ENCODE measurements at regions not wholly inside any gene's neighbourhood (a gene's known extent, or its start where the extent isn't known, plus 50 kb on each side); places are given as distances from the start of the nearest gene placed in this dataset.
"Not testable (repeated sequence)": the region's sequence is repeated elsewhere in the genome, so short reads cannot be mapped to it uniquely, and the experiment has no call there.

- ATAC-seq: not testable (repeated sequence)
These were observed 87.3 kb upstream of the DAPK1 start for GRCh38 chr9:87410047-87411005.

GRCh38 chr9:87420884-87421283 lies 76.8 kb upstream of the DAPK1 start:
- no peak for ATAC-seq
- no peak for DNase-seq

More at GRCh38 chr9:87410047-87411005, 87.3 kb upstream of the DAPK1 start:
- not testable (repeated sequence) for DNase-seq

DNA sequence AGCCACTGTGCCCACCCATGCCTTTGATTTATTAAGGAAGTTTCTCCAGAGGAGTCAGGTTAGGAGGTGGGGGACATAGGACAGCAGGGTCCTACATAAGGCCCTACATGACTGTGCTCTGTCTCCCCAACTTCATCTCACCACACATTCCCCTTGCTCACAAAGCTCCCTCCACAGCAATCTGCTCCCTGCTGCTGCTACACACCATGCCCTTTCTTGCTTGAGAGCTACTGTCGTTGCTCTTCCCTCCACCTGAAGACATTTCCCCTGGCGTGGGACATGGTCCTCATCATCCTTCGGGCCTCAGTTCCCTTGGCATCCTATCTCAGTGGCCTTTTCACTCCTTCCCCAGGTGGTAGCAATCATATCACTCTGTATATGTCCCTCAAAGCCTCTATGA lies 75.9 kb upstream of the DAPK1 start:
- DNase-seq (no peak), ATAC-seq (no peak)

GRCh38 chr9:87422999-87423398 lies 74.7 kb upstream of the DAPK1 start:
- ATAC-seq (no peak), DNase-seq (no peak)

DNA sequence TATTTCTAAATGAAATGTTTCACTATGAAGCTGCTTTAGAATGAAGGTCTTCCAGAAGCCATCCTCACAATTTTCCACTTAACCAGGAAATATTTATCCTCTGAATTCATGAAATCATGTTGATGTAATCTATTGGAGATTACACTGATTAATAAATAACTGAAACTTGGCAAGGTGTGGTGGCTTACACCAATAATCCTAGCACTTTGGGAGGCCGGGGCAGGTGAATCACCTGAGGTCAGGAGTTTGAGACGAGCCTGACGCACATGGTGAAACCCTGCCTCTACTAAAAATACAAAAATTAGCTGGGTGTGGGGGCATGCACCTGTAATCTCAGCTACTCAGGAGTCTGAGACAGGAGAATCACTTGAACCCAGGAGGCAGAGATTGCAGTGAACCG lies 73.8 kb upstream of the DAPK1 start:
- DNase-seq, ATAC-seq: not testable (repeated sequence)

GRCh38 chr9:87425202-87425601 lies 72.5 kb upstream of the DAPK1 start:
- DNase-seq (no peak), ATAC-seq (no peak)

- ATAC-seq (no peak), DNase-seq (no peak)
These were observed 69.7 kb upstream of the DAPK1 start for GRCh38 chr9:87427851-87428506.

DNA sequence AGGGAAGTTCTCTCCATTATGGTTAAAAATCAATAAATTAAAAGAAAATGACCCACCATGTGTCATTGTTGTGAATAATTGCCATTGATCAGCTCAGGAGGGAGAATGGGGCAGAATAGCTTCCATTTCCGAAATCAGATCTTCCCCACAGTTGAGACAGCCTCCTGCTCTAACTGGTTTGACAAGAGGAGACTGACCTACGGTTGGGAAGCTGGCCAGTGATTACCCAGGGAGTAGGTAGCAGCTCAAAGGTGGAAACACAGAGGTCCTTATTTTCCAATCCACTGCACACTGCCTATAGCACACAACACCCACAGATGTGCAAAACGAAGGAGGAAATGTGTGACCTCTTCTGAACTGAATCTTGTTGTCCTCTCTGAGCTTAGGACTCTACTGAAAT lies 69.0 kb upstream of the DAPK1 start:
- no peak for DNase-seq
- ATAC-seq: no peak

- DNase-seq: no peak
These were observed 65.8 kb upstream of the DAPK1 start for GRCh38 chr9:87431837-87432236.

DNA sequence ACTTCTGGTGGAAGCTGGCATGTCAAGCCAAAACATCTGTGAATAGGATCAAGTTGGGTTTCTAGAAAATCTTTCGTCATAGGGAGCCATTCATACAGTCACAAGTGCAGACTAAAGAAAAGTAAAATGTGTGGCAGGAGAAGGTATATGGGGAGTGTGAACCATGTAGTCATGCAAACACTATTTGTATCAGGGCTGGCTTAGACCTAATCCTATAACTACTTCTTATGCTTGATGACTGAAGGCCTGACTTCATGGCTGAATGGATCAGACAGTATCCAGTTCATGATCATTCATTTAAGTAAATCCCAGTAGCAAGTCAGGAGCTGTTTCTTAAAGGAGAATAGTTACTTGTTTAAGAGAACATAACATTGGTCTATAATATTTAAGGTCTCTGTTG lies 63.8 kb upstream of the DAPK1 start:
- DNase-seq (no peak), ATAC-seq (no peak)

More at GRCh38 chr9:87431837-87432236, 65.8 kb upstream of the DAPK1 start:
- ATAC-seq: no peak

DNA sequence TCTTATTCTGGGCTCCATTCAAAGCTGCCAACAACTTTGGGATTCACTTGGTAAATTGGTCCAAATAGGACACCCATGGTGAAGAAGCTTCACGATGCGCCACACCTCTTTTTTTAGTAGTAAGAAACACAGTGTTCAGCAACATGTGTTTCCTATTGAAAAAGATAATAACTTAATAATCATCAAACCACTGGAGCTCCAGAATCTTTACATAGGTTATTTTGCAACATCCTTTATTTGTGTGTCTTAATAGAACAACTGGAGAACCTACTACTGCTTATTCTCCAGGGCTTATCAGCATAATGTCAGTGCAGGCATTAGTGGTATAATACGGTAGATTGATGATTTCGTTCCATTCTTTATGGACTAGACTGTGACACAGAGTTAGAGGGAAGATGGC lies 63.3 kb upstream of the DAPK1 start:
- no peak for DNase-seq
- no peak for ATAC-seq

- no peak for ATAC-seq
- DNase-seq: no peak
These were observed 62.3 kb upstream of the DAPK1 start for GRCh38 chr9:87435189-87435880.

DNA sequence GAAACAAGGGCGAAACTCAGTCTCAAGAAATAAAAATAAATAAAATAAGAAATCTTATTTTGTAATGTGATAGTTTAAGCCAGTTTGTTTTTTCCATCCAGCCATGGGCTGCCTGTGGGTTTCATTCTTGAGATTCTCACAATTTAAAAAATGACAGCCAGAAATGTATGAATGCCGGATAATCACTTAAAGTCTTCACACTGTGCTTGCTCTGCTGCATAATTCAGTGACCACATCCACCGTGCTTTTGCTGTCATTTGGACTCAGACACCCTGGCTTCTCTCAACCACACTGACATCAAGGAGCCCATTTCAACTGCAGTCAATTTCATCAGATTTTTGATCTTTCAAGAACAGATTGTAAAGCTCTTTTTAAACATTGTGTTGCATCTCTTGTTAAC lies 61.0 kb upstream of the DAPK1 start:
- DNase-seq: no peak
- no peak for ATAC-seq

DNA sequence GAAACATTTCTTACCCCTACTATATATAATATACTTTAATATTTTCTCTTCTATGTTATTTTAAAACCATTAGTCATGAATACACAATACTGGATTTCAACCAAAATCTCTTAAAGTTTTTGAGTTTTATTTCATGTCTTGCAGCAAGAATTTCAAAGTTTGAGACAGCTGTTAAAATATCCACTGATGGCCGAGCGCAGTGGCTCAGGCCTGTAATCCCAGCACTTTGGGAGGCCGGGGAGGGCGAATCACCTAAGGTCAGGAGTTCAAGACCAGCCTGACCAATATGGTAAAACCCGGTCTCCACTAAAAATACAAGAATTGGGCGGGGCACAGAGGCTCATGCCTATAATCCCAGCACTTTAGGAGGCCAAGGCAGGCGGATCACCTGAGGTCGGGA lies 59.7 kb upstream of the DAPK1 start:
- ATAC-seq (no peak), DNase-seq (no peak)

DNA sequence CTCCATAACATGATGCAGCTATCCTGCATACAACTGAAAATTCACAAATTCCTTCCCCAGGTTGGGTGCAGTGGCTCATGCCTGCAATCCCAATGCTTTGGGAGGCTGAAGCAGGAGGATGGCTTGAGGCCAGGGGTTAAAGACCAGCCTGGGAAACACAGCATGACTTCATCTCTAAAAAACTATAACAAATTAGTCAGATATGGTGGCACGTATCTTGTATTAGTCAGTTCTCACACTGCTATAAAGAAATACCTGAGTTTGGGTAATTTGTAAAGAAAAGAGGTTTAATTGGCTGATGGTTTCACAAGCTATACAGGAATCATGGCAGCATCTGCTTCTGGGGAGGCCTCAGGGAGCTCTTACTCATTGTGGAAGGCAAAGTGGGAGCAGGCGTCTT lies 56.4 kb upstream of the DAPK1 start:
- no peak for DNase-seq
- no peak for ATAC-seq

DNA sequence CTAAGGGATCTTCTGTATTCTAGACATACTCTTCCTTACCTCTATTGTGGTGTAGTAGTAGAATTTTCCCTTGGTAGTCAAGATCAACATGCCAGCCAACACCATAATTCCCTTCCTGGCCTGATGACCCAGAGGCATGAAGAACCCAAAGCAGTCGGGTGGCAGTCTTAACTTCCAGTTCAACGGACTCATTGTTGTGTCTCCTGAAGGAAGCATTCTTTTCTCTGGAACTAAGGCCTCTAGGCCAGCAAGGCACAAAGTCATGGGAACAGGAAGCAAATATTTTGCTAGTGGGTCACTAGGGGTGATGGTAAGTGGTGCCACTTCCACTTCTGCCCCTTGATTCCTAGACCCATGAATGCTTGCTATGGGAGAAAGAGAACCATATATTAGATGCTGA lies 55.2 kb upstream of the DAPK1 start:
- ATAC-seq (no peak), DNase-seq (no peak)

DNA sequence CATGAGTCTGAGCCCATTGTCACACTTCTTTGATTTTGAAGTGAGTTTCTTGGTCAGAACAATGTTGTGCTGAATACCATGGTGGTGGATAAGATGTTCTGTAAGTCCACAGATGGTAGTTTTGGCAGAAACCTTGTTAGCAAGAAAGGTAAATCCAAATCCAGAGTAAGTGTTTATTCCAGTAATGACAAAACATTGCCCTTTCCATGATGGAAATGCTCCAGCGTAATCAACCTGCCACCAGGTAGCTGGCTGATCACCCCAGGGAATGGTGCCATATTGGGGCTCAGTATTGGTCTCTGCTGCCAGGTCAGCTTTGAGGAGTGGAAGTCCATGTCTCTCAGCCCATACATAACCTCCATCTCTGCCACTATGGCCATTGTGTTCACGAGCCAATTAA lies 54.7 kb upstream of the DAPK1 start:
- no peak for DNase-seq
- ATAC-seq: no peak

GRCh38 chr9:87443461-87443860 lies 54.2 kb upstream of the DAPK1 start:
- ATAC-seq: no peak

DNA sequence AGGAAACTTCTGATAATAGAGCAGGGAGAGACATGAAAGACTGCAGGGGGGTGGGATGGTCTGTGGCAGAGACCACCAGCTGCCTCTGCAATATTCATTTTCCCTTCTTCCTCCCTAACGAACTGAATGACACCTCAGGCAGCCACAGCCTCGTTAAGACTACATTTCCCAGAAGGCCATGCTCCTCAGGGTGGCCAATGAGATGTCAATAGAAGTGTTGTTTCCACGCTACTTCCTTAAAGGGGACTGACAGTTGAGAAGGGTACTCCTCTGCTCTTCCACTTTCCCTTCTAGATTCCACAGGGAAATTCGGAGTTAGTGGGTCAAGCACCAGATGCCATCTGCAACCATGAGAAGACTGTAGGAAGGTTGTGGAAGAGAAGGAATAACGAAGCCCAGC lies 52.0 kb upstream of the DAPK1 start:
- DNase-seq (peak; percentile 5), ATAC-seq (peak; percentile 61)

More at GRCh38 chr9:87443461-87443860, 54.2 kb upstream of the DAPK1 start:
- no peak for DNase-seq

GRCh38 chr9:87446527-87446926 lies 51.1 kb upstream of the DAPK1 start:
- ATAC-seq: no peak
- no peak for DNase-seq

DNA sequence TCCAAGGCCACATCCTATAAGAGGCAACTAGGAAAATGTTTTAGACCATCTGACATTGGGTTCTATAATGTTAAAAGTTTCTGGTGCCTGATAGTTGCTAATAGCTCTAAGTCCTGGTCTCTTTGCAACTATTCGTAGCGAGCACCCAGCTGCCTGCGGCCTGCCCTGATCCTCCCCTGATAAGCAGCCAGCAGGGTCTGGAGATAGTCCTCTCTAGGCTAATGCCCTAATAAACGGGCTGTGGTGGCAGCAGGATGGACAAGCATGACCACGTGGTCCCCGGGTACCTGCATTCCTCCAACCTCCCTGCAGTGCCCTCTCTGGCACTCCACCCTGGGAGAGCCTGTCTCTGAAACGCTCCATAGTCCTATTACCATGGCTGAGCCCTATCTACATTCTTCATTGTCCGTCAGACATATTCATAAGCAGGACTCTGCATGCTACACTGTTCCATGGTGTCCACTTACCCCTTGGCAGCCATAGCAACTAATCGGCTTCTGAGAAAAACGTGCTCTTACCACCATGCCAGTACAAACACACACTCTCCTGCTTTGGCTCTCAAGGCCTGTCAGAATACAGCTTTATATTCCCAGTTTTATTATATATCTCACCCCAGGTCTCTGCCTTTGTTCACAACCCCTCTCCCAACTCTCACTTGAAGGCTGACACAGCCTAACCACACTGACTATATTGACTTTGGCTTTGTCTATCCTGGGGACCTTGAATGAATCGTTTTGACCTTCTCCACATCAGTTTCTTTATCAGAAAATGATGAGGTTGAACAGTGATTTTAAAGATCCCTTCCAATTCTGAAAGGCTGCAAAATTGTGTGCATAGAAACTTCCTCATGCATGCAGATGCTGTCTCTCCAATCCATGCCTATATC lies 49.9 kb upstream of the DAPK1 start:
- no peak for DNase-seq
- ATAC-seq: no peak

All from stimulated activated naive CD8-positive, alpha-beta T cell treated with anti-CD3 and anti-CD28 coated beads, Interleukin-15, Interleukin-2, amounts not matched to agents 100 U/mL and 50 U/mL, for 24 hours (primary cell).